ENCODE measurements at regions not wholly inside any gene's neighbourhood (a gene's known extent, or its start where the extent isn't known, plus 50 kb on each side); places are given as distances from the start of the nearest gene placed in this dataset.
"Not testable (repeated sequence)": the region's sequence is repeated elsewhere in the genome, so short reads cannot be mapped to it uniquely, and the experiment has no call there.

DNA sequence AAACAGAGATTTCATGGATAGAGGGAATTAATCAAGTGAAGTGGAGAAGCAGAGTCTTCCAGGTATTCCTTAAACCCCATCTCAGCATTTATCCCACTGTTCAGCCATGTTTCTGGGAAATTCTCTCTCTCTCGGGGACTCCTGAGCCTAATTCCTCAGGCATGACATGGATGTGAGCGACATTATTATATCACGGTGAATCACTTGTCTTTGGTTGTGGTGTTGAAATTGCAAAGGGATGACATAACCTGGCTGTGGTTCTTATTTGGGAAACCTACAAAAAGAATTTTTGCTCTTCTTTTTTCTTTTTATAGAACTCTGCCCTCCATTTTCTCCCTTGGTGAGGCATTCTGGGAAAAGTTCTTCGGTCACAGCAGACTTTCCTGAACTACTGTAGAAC is 457.9 kb upstream of the PTGER4 start:
- no peak for FAIRE-seq

DNA sequence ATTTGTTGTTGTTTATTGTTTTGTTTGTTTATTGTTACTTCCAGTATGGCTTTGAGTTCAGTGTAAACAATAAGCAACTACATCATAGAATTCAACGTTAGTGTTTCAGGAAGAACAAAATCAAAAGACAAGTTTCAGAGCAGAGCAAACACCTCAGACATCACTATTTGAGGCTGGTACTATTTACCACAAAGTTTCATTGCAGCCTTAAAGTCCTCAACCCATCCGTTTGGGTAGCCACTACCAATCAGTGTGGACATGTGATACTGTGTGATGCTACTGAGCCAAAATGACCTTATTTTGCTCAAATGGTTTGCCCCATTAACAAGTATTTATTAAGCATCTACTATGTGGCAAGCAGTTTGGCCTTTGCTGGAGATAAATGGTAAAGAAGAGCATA is 458.5 kb upstream of the PTGER4 start:
- no peak for FAIRE-seq

GRCh38 chr5:40220260-40220659 is 459.5 kb upstream of the PTGER4 start:
- no peak for FAIRE-seq

- FAIRE-seq, result no peak
Observed at GRCh38 chr5:40217553-40217952, 462.2 kb upstream of the PTGER4 start.

DNA sequence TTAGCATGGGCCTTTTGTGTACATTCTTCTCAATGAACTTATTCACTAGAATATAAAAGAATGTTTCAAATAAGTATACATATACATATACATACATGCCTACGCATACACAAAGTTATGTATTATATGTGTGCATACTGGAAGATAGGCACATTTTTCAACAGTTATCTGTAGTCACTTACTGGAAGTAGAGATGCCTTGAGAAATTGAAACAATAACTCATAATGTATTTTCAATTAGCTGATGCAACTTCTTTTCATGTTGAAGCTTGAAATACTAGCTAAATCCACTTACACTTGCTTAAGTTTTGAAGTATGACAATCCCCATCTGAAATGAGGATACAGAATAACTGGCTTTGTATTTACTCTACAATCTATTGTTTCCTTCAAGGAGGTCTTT is 469.0 kb upstream of the PTGER4 start:
- FAIRE-seq, result no peak

DNA sequence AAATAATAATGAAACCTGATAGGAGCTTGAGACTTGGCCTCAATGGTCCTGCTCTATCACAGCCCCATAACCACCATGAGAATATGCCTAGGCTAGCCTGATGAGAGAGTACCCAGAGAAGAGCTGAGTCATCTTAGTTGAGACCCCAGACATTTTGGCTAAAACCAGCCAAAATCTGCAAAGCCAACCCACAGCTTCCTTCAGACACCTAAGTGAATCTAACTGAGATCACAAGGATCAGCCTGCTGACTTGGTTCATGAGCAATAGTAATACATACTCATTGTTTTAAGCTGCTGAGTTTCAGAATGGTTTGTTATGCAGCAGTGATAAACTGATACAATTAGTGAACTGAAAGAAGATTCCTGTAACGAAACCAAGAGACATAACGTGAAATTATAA is 473.7 kb upstream of the PTGER4 start:
- FAIRE-seq, result no peak

- no peak for FAIRE-seq
Observed at GRCh38 chr5:40204144-40204543, 475.6 kb upstream of the PTGER4 start.

- FAIRE-seq, result no peak
Observed at GRCh38 chr5:40202814-40203440, 476.8 kb upstream of the PTGER4 start.

DNA sequence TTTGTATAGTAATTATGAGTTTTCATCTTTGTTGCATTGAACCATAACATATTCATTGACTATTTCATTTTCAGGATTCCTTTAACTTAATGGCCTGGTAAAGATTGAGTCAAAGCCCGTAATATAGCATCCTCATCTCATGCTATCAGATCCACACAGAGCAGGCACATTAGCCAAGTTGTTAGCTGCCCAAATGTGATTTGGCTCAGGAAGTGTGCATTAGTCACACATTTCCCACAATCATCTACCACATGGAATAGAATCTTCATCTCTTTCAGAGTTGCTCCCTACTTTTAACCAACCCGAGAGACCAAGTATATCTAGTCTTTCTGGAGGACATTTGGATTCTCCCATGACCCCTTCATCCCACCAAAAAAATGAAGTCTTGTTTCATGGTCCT is 481.0 kb upstream of the PTGER4 start:
- no peak for FAIRE-seq

DNA sequence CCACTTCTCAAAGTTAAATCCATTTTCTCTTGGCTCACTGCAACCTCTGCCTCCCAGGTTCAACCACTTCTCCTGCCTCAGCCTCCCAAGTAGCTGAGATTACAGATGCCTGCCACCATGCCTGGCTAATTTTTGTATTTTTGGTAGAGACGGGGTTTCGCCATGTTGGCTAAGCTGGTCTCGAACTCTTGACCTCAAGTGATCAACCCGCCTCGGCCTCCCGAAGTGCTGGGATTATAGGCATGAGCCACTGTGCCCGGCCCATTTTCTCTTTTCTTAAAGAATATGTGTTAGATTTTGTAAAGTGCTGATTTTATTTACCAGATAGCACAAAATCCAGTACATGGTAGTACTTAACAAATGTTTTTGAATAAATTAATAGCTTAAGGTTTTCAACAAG is 484.1 kb upstream of the PTGER4 start:
- FAIRE-seq, result not testable (repeated sequence)

GRCh38 chr5:40191150-40191549 is 488.6 kb upstream of the PTGER4 start:
- no peak for FAIRE-seq

DNA sequence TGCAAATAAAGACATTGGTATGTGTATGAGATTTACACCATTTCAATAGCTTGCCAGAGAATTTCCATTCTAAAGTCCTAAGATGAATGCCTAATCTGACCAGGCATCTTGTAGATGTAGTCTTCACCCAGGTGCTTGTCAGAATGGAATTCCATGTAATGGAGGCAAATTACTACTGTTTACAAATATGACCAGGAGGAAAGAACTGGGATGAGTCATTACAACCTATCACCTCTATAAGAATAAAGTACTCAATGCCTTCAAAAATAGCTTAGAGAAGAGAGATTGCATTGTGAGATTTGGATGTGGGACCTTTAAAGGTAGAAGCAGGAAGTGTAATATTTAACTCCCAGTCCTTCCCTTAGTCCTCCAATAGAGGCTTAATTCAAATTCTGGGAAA is 507.0 kb upstream of the PTGER4 start:
- FAIRE-seq, result no peak

DNA sequence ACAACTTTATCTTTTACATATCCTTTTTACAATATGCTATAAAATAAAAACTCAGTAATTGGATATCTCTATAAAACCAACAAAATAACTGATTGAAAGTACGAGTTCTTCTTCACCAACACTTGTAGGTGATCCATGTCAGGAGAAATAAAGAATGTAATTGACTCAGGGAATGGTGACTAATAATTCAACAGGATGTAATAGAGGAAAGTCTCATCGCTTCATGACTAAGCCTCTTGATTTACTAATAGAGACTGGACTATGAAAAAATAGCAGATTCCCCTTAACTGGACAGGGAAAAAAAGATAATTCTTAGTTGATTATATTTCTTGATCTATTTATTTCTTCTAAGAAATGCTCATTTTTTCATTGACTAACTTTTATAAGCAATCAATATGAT is 507.7 kb upstream of the PTGER4 start:
- no peak for FAIRE-seq

- FAIRE-seq, result no peak
Observed at GRCh38 chr5:40167283-40167682, 512.4 kb upstream of the PTGER4 start.

DNA sequence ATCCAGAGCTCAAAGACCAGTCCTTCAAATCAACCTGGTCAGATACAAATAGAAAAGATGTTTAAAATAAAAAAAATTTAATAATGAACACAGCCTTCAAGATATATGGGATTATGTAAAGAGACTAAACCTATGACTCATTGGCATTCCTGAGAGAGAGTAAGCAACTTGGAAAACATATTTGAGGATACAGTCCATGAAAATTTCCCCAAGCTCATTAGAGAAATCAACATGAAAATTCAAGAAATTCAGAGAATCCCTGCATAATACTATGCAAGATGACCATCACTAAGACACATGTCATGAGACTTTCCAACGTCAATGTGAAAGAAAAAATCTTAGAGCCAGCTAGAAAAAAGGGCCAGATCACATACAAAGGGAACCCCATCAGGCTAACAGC is 512.9 kb upstream of the PTGER4 start:
- no peak for FAIRE-seq

- no peak for FAIRE-seq
Observed at GRCh38 chr5:40165789-40166728, 513.7 kb upstream of the PTGER4 start.

- no peak for FAIRE-seq
Observed at GRCh38 chr5:40165106-40165788, 514.5 kb upstream of the PTGER4 start.

GRCh38 chr5:40160435-40160834 is 519.3 kb upstream of the PTGER4 start:
- no peak for FAIRE-seq

GRCh38 chr5:40154194-40154593 is 525.5 kb upstream of the PTGER4 start:
- FAIRE-seq, result no peak

GRCh38 chr5:40150896-40151295 is 528.8 kb upstream of the PTGER4 start:
- no peak for FAIRE-seq

- FAIRE-seq, result no peak
Observed at GRCh38 chr5:40141896-40142295, 537.8 kb upstream of the PTGER4 start.

DNA sequence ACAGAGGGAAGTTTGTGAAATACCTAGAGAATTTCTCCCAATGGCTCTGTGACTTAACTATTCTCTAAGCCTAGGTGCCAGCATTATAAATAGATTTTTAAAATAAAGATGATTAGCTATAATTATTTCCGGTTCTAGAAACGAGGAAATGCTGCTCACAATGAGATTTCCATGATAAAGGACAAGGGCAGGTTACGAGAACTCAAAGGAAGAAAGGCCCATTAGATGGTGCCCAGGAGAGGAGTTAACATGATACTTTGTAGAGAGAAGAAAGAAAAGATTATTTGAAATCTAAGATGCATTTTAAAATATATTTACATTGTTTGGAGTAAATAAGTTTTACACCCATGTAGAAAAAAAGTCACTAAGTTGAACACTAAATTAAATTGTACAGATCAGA is 538.3 kb upstream of the PTGER4 start:
- no peak for FAIRE-seq

DNA sequence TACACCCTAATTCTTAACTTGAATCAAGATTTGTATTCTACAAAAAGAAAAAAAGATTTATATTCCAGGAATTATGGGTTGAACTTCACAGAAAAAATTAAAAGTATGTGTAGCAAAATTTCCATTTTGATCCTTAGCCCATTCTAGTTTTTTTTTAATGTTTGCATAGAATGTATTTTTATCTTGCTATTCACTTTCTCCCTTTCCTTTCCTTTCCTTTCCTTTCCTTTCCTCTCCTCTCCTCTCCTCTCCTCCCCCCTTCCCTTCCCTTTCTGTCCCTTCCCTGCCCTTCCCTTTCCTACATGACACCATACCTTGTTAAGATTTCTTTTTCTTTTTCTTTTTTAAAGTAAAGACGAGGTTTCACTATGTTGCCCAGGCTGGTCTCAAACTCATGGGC is 542.5 kb upstream of the PTGER4 start:
- no peak for FAIRE-seq
